Erythroblast (primary cell): ENCODE measurements at regions not wholly inside any gene's neighbourhood (a gene's known extent, or its start where the extent isn't known, plus 50 kb on each side); places are given as distances from the start of the nearest gene placed in this dataset.

Source experiments
- DNase-seq, 2 experiments: peaks; one replicate each; lab custom pipeline; 2025; lab: John Stamatoyannopoulos, UW
- GATA1 ChIP-seq: IDR thresholded peaks from 2 replicates; pipeline ENCODE4 v1.6.1; 2011; ENCODE audit warnings: low read depth, mild to moderate bottlenecking, control low read depth, low read length, moderate library complexity
- POLR2A ChIP-seq: IDR thresholded peaks from 2 replicates; pipeline ENCODE4 v1.6.1; 2011; ENCODE audit warnings: mild to moderate bottlenecking, low read length

GRCh38 chr10:25661632-25662031 is 272.4 kb upstream of the MYO3A start:
- TF ChIP-seq POLR2A (no peak), GATA1 (no peak)
- no peak for DNase-seq

- TF ChIP-seq GATA1 (no peak), POLR2A (no peak)
Measured at GRCh38 chr10:25666276-25666675, 267.8 kb upstream of the MYO3A start.

GRCh38 chr10:25675204-25675603 is 258.8 kb upstream of the MYO3A start:
- no peak for DNase-seq
- TF ChIP-seq GATA1 (no peak), POLR2A (no peak)

More at GRCh38 chr10:25666276-25666675, 267.8 kb upstream of the MYO3A start:
- DNase-seq, result no peak

- no peak for TF ChIP-seq POLR2A
- TF ChIP-seq GATA1, result no peak
- no peak for DNase-seq
Measured at GRCh38 chr10:25675615-25676014, 258.4 kb upstream of the MYO3A start.

GRCh38 chr10:25678220-25678619 is 255.8 kb upstream of the MYO3A start:
- TF ChIP-seq POLR2A (no peak), GATA1 (no peak)
- DNase-seq, result no peak

- no peak for DNase-seq
- TF ChIP-seq GATA1 (no peak), POLR2A (no peak)
Measured at GRCh38 chr10:25678666-25679065, 255.4 kb upstream of the MYO3A start.

GRCh38 chr10:25682203-25682851 is 251.7 kb upstream of the MYO3A start:
- no peak for TF ChIP-seq GATA1
- TF ChIP-seq POLR2A, result no peak
- no peak for DNase-seq

GRCh38 chr10:25683344-25683743 is 250.7 kb upstream of the MYO3A start:
- DNase-seq, result no peak
- no peak for TF ChIP-seq POLR2A
- TF ChIP-seq GATA1, result no peak

GRCh38 chr10:25687521-25687920 is 246.5 kb upstream of the MYO3A start:
- no peak for DNase-seq
- TF ChIP-seq POLR2A (no peak), GATA1 (no peak)

- no peak for DNase-seq
- TF ChIP-seq POLR2A (no peak), GATA1 (no peak)
Measured at GRCh38 chr10:25689346-25690100, 244.5 kb upstream of the MYO3A start.

GRCh38 chr10:25692761-25693160 is 241.3 kb upstream of the MYO3A start:
- no peak for TF ChIP-seq POLR2A
- TF ChIP-seq GATA1, result no peak
- no peak for DNase-seq

GRCh38 chr10:25694206-25694933 is 239.7 kb upstream of the MYO3A start:
- DNase-seq, result no peak
- TF ChIP-seq GATA1 (no peak), POLR2A (no peak)

GRCh38 chr10:25694971-25695370 is 239.1 kb upstream of the MYO3A start:
- no peak for DNase-seq
- TF ChIP-seq GATA1 (no peak), POLR2A (no peak)

GRCh38 chr10:25695586-25695985 is 238.4 kb upstream of the MYO3A start:
- no peak for TF ChIP-seq GATA1
- TF ChIP-seq POLR2A, result no peak
- DNase-seq, result no peak
